Neural cell (in vitro differentiated cells): ENCODE measurements at regions not wholly inside any gene's neighbourhood (a gene's known extent, or its start where the extent isn't known, plus 50 kb on each side); places are given as distances from the start of the nearest gene placed in this dataset.

Experiments
- H2AFZ ChIP-seq: fragments of 200-600, 300-800 bp; sonication (generic), shearing (Covaris generic); 2 replicates; pipeline ENCODE4 v1.6.0; 2014; ENCODE audit warnings: low read depth, mild to moderate bottlenecking, antibody characterized with exemption, low read length, moderate library complexity
- H3F3A ChIP-seq: fragments of 200-600 bp; shearing (Covaris generic); 2 replicates; pipeline ENCODE4 v1.6.1; 2016; ENCODE audit warnings: mild to moderate bottlenecking, moderate library complexity, mixed read lengths, antibody characterized with exemption, low read length; ENCODE audit not compliant: insufficient read depth, poor library complexity, severe bottlenecking
- H3K27ac ChIP-seq: fragments of 200-600, 300-800 bp; sonication (generic), shearing (Covaris generic); 2 replicates; pipeline ENCODE4 v1.5.1; 2014; ENCODE audit warnings: mild to moderate bottlenecking, low read length, moderate library complexity
- H3K27me3 ChIP-seq: fragments of 300-800, 200-600 bp; sonication (generic), shearing (Covaris generic); 2 replicates; pipeline ENCODE4 v1.6.0; 2014; ENCODE audit warnings: mild to moderate bottlenecking, low read depth, low read length, moderate library complexity; ENCODE audit not compliant: insufficient read depth
- H3K36me3 ChIP-seq: fragments of 300-800, 200-600 bp; sonication (generic), shearing (Covaris generic); 2 replicates; pipeline ENCODE4 v1.5.1; 2014; ENCODE audit warnings: mild to moderate bottlenecking, antibody characterized with exemption, low read length, moderate library complexity; ENCODE audit not compliant: insufficient read depth
- H3K4me2 ChIP-seq: fragments of 300-800, 200-600 bp; sonication (generic), shearing (Covaris generic); 2 replicates; pipeline ENCODE4 v1.6.0; 2014; ENCODE audit warnings: mild to moderate bottlenecking, low read length
- H3K4me3 ChIP-seq: fragments of 300-800, 200-600 bp; sonication (generic), shearing (Covaris generic); 2 replicates; pipeline ENCODE4 v1.5.1; 2014; ENCODE audit warnings: mild to moderate bottlenecking, low read length, moderate library complexity
- H3K79me2 ChIP-seq: fragments of 200-600 bp; shearing (Covaris generic); replicated peaks from 2 replicates; pipeline ENCODE4 v1.6.0; 2014; ENCODE audit warnings: mild to moderate bottlenecking, low read length, moderate library complexity; ENCODE audit not compliant: insufficient read depth
- H3K9ac ChIP-seq: fragments of 300-800, 200-600 bp; sonication (generic), shearing (Covaris generic); 2 replicates; pipeline ENCODE4 v1.6.1; 2016; ENCODE audit warnings: mild to moderate bottlenecking, low read length, mixed read lengths
- H3K9me2 ChIP-seq: fragments of 200-600 bp; shearing (Covaris generic); 2 replicates; pipeline ENCODE4 v1.6.1; 2016; ENCODE audit warnings: mild to moderate bottlenecking, low read length, mixed read lengths; ENCODE audit not compliant: insufficient read depth
- H3K9me3 ChIP-seq: fragments of 200-600, 300-800 bp; sonication (generic), shearing (Covaris generic); 2 replicates; pipeline ENCODE4 v1.6.1; 2016; ENCODE audit warnings: mild to moderate bottlenecking, mixed run types, low read length, moderate library complexity, mixed read lengths
- H4K20me1 ChIP-seq: fragments of 200-600 bp; shearing (Covaris generic); 2 replicates; pipeline ENCODE4 v1.6.1; 2016; ENCODE audit warnings: mild to moderate bottlenecking, mixed run types; ENCODE audit not compliant: insufficient read depth
- EP300 ChIP-seq: fragments of 450-650 bp; conservative IDR thresholded peaks from 2 replicates; pipeline ENCODE4 v1.6.1; 2014; ENCODE audit warnings: antibody characterized with exemption, mild to moderate bottlenecking, moderate library complexity; ENCODE audit not compliant: poor library complexity, severe bottlenecking
- EZH2 ChIP-seq: fragments of 200-600, 300-800 bp; shearing (Covaris generic), sonication (generic); IDR thresholded peaks from 2 replicates; pipeline ENCODE4 v1.6.1; 2014; ENCODE audit warnings: antibody characterized with exemption, low read length, borderline replicate concordance, mild to moderate bottlenecking; ENCODE audit not compliant: insufficient read depth, poor library complexity, severe bottlenecking
- MXI1 ChIP-seq: fragments of 450-650 bp; conservative IDR thresholded peaks from 2 replicates; pipeline ENCODE4 v1.6.1; 2014; ENCODE audit warnings: antibody characterized with exemption, mild to moderate bottlenecking; ENCODE audit not compliant: poor library complexity, severe bottlenecking
- POLR2AphosphoS5 ChIP-seq: IDR thresholded peaks from 2 replicates; pipeline ENCODE4 v1.6.1; 2012
- RAD21 ChIP-seq: fragments of 450-650 bp; conservative IDR thresholded peaks from 2 replicates; pipeline ENCODE4 v1.6.1; 2014; ENCODE audit warnings: antibody characterized with exemption, mild to moderate bottlenecking, moderate library complexity
- REST ChIP-seq: IDR thresholded peaks from 2 replicates; pipeline ENCODE4 v1.6.1; 2012; ENCODE audit warnings: borderline replicate concordance
- SMC3 ChIP-seq: fragments of 450-650 bp; conservative IDR thresholded peaks from 2 replicates; pipeline ENCODE4 v1.6.1; 2014; ENCODE audit warnings: antibody characterized with exemption, mild to moderate bottlenecking, moderate library complexity; ENCODE audit not compliant: poor library complexity
- TAF1 ChIP-seq: IDR thresholded peaks from 2 replicates; pipeline ENCODE4 v1.6.1; 2012; ENCODE audit warnings: low read depth
- TF ChIP-seq, protein P1 (sequence below): fragments of 450-650 bp; IDR thresholded peaks from 2 replicates; pipeline ENCODE4 v1.5.1; 2014; ENCODE audit warnings: antibody characterized with exemption, mild to moderate bottlenecking, moderate library complexity; ENCODE audit not compliant: poor library complexity, severe bottlenecking

DNA sequence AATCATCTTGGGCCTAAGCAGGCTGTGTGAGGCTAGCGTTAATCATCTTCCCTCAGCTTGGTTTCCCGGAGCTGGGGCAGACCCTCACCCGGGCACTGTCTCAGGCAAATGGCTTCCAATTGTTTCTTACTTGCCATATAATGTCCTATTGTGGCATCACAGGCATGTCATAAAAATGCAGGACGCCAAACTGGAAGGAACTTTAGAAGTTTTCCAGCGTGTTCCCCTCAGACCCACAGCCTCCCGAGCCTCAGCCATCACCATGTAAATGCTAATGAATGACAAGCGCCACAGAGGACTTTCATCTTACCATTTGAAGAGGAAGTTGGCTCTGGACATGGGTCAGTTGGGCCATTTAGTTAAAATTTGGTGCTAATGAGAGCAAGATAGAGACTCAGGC is 143.0 kb upstream of the IRX1 start:
- Histone ChIP-seq H2AFZ (no peak overlapping the region), H3K27me3 (no peaks in the 10 kb centered on the region), H3K4me3 (no peak overlapping the region), H3F3A (no peaks in the 10 kb centered on the region), H3K4me2 (no peak overlapping the region), H3K9me3 (no peaks in the 10 kb centered on the region), H4K20me1 (no peaks in the 10 kb centered on the region), H3K9me2 (no peaks in the 10 kb centered on the region), H3K36me3 (no peaks in the 10 kb centered on the region), H3K9ac (no peak overlapping the region), H3K79me2 (no peaks in the 10 kb centered on the region), H3K27ac (no peak overlapping the region)
- no peak for TF ChIP-seq POLR2AphosphoS5
- TF ChIP-seq, protein P1, sequence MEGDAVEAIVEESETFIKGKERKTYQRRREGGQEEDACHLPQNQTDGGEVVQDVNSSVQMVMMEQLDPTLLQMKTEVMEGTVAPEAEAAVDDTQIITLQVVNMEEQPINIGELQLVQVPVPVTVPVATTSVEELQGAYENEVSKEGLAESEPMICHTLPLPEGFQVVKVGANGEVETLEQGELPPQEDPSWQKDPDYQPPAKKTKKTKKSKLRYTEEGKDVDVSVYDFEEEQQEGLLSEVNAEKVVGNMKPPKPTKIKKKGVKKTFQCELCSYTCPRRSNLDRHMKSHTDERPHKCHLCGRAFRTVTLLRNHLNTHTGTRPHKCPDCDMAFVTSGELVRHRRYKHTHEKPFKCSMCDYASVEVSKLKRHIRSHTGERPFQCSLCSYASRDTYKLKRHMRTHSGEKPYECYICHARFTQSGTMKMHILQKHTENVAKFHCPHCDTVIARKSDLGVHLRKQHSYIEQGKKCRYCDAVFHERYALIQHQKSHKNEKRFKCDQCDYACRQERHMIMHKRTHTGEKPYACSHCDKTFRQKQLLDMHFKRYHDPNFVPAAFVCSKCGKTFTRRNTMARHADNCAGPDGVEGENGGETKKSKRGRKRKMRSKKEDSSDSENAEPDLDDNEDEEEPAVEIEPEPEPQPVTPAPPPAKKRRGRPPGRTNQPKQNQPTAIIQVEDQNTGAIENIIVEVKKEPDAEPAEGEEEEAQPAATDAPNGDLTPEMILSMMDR: no peak
- TF ChIP-seq RAD21: no peak
- no peak for TF ChIP-seq EZH2
- TF ChIP-seq REST: no peak
- no peak for TF ChIP-seq MXI1
- TF ChIP-seq EP300: no peak
- no peak for TF ChIP-seq TAF1
- no peak for TF ChIP-seq SMC3

DNA sequence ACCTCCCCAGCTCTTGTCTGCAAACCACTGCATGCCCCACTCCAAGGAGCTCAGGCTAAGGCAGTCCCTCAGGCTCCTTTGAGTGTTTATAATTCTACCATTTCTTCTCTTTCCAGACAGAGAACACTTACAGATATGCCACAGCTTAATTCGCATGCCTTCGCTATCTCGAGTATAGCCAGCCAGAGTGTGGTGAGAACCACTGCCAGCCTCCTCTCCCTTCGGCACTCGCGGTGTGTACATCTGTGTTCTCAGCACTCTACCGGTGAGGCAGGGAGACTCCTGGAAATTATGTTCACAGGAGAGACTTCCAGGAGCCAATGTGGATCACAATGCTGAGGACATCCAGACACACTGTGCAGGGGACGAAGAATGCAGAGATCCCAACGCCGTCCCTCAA is 143.7 kb upstream of the IRX1 start:
- Histone ChIP-seq H3K9me3 (no peaks in the 10 kb centered on the region), H3K36me3 (no peaks in the 10 kb centered on the region), H4K20me1 (no peaks in the 10 kb centered on the region), H3K79me2 (no peaks in the 10 kb centered on the region), H2AFZ (no peak overlapping the region), H3K9me2 (no peaks in the 10 kb centered on the region), H3K4me3 (no peak overlapping the region), H3F3A (no peaks in the 10 kb centered on the region), H3K27me3 (no peaks in the 10 kb centered on the region), H3K27ac (no peak overlapping the region), H3K9ac (no peak overlapping the region), H3K4me2 (no peak overlapping the region)
- TF ChIP-seq SMC3: no peak
- TF ChIP-seq, protein P1: no peak
- no peak for TF ChIP-seq REST
- no peak for TF ChIP-seq EZH2
- no peak for TF ChIP-seq POLR2AphosphoS5
- TF ChIP-seq MXI1: no peak
- TF ChIP-seq EP300: no peak
- TF ChIP-seq TAF1: no peak
